HepG2 (cell line): ENCODE measurements at regions not wholly inside any gene's neighbourhood (a gene's known extent, or its start where the extent isn't known, plus 50 kb on each side); places are given as distances from the start of the nearest gene placed in this dataset.

Experiments used
- ATAC-seq: fragments of 200-7000 bp; cut with Tn5 transposase; 3 replicates; pipeline ENCODE4 v1.9.1; 2020; ENCODE audit warnings: mild to moderate bottlenecking, moderate library complexity
- BruUV-seq: library from RNA; stranded (reverse); fragments of 400-500 nt; replicated peaks from 2 replicates; lab custom pipeline; 2021; lab: Mats Ljungman, UMichigan
- CTCF ChIA-PET: fragments of 300-600 bp; formaldehyde crosslinking; extraction: SDS; loops from one replicate; lab custom pipeline; 2021; ENCODE audit warnings: low total read pairs, inconsistent platforms, low intra/inter-chr PET ratio; lab: Yijun Ruan, JAX
- POLR2A ChIA-PET: fragments of 350-600 bp; sonication (Branson Sonifier 250); formaldehyde crosslinking; loops from one replicate; lab custom pipeline; 2020; ENCODE audit warnings: antibody characterized with exemption, inconsistent platforms; lab: Yijun Ruan, JAX
- DNase-seq: peaks from one replicate; pipeline ENCODE4 v3.0.0-alpha.2; 2015; ENCODE audit warnings: low spot score
- FAIRE-seq: peaks from 3 replicates; lab custom pipeline; 2011; peaks lifted over from hg19 to GRCh38; lab: Jason Lieb, UNC
- H2AFZ ChIP-seq: one replicate; pipeline ENCODE4 v1.6.1; 2011; ENCODE audit warnings: low read length, inconsistent platforms
- H3K27ac ChIP-seq: fragments of 300-600 bp; 3 replicates; pipeline ENCODE4 v1.8.0; 2011; ENCODE audit warnings: mixed run types, mild to moderate bottlenecking, mixed read lengths, low read length, inconsistent platforms; ENCODE audit not compliant: insufficient read depth; ENCODE audit errors: extremely low read length
- H3K27me3 ChIP-seq, 2 experiments: fragments of 200-600 bp in 1 of 2; 2 replicates in 1 of 2; 3 replicates in 1 of 2; pipeline versions ENCODE4 v1.6.0 to v1.8.0; 2011; ENCODE audit warnings: low read length in 2 of 2, mild to moderate bottlenecking in 2 of 2, moderate library complexity in 2 of 2, inconsistent platforms in 1 of 2; ENCODE audit not compliant: insufficient read depth in 2 of 2, control insufficient read depth in 1 of 2
- H3K36me3 ChIP-seq, 2 experiments: fragments of 200-600 bp in 1 of 2; replicated peaks in 1 of 2; 2 replicates in 1 of 2; 3 replicates in 1 of 2; pipeline versions ENCODE4 v1.5.1 to v1.8.0; 2011; ENCODE audit warnings: low read length in 2 of 2, inconsistent platforms in 1 of 2; ENCODE audit not compliant: insufficient read depth in 2 of 2, control insufficient read depth in 1 of 2
- H3K4me1 ChIP-seq: 2 replicates; pipeline ENCODE4 v1.5.1; 2012; ENCODE audit warnings: low read length, inconsistent platforms; ENCODE audit not compliant: insufficient read depth
- H3K4me2 ChIP-seq: 2 replicates; pipeline ENCODE4 v1.6.0; 2011; ENCODE audit warnings: low read depth, low read length, inconsistent platforms
- H3K4me3 ChIP-seq, 3 experiments: fragments of 200-600 bp in 1 of 3; sonication (generic), shearing (Covaris generic) in 1 of 3; replicated peaks in 1 of 3; 2 replicates each; pipeline ENCODE4 v1.5.1; 2011 to 2016; ENCODE audit warnings: low read length in 3 of 3, inconsistent platforms in 2 of 3, low read depth in 2 of 3, mild to moderate bottlenecking in 2 of 3, control low read depth in 1 of 3, mixed read lengths in 1 of 3; ENCODE audit not compliant: insufficient read depth in 1 of 3
- H3K79me2 ChIP-seq: one replicate; pipeline ENCODE4 v1.6.1; 2011; ENCODE audit warnings: low read length, inconsistent platforms; ENCODE audit not compliant: insufficient read depth
- H3K9ac ChIP-seq: 2 replicates; pipeline ENCODE4 v1.6.0; 2011; ENCODE audit warnings: mild to moderate bottlenecking, low read depth, low read length, inconsistent platforms; ENCODE audit not compliant: insufficient read depth
- H3K9me3 ChIP-seq: 2 replicates; pipeline ENCODE4 v1.5.1; 2012; ENCODE audit warnings: mild to moderate bottlenecking, low read length
- H4K20me1 ChIP-seq: 2 replicates; pipeline ENCODE4 v1.6.0; 2011; ENCODE audit warnings: inconsistent platforms, mild to moderate bottlenecking, low read length, moderate library complexity; ENCODE audit not compliant: insufficient read depth
- GABPA ChIP-seq, 2 experiments: IDR thresholded peaks; 2 replicates each; pipeline ENCODE4 v1.6.1; 2011 to 2016; ENCODE audit warnings: low read depth in 2 of 2, low read length in 1 of 2, missing biosample characterization in 1 of 2, missing genetic modification characterization in 1 of 2
- HBP1 ChIP-seq: IDR thresholded peaks from 2 replicates; pipeline ENCODE4 v1.6.1; 2016; ENCODE audit warnings: low read depth, control low read depth
- HMGA1 ChIP-seq: sonication (generic); formaldehyde crosslinking; conservative IDR thresholded peaks from 2 replicates; pipeline ENCODE4 v1.4.0; 2020; ENCODE audit warnings: missing genetic modification reagents
- HNRNPH1 ChIP-seq: fragments of 200-400 bp; formaldehyde crosslinking; optimal IDR thresholded peaks from 2 replicates; pipeline ENCODE3; 2017; ENCODE audit warnings: mild to moderate bottlenecking, low read depth, low read length
- KLF9 ChIP-seq: IDR thresholded peaks from 2 replicates; pipeline ENCODE4 v1.6.1; 2016; ENCODE audit warnings: low read depth
- MED8 ChIP-seq: sonication (generic); formaldehyde crosslinking; IDR thresholded peaks from 2 replicates; pipeline ENCODE4 v1.8.1; 2023; ENCODE audit warnings: mild to moderate bottlenecking, missing genetic modification reagents; ENCODE audit not compliant: insufficient replicate concordance
- PAF1 ChIP-seq: IDR thresholded peaks from 2 replicates; pipeline ENCODE4 v1.6.1; 2016; ENCODE audit warnings: missing genetic modification reagents, missing compliant biosample characterization
- RBAK ChIP-seq: sonication (generic); formaldehyde crosslinking; IDR thresholded peaks from 2 replicates; pipeline ENCODE4 v1.5.1; 2020; ENCODE audit warnings: mild to moderate bottlenecking, missing genetic modification reagents
- REPIN1 ChIP-seq: sonication (generic); formaldehyde crosslinking; IDR thresholded peaks from 2 replicates; pipeline ENCODE4 v1.8.0; 2022; ENCODE audit warnings: missing genetic modification reagents, low read depth, mild to moderate bottlenecking, borderline replicate concordance
- RFXANK ChIP-seq: IDR thresholded peaks from 2 replicates; pipeline ENCODE4 v1.6.1; 2016
- ZBTB44 ChIP-seq: sonication (generic); formaldehyde crosslinking; IDR thresholded peaks from 2 replicates; pipeline ENCODE4 v1.4.0; 2020; ENCODE audit warnings: missing genetic modification reagents
- ZNF282 ChIP-seq: fragments of 450-650 bp; IDR thresholded peaks from 2 replicates; pipeline ENCODE4 v1.6.1; 2018; ENCODE audit not compliant: partially characterized antibody
- ZNF337 ChIP-seq: sonication (generic); formaldehyde crosslinking; IDR thresholded peaks from 2 replicates; pipeline ENCODE4 v1.5.1; 2020; ENCODE audit warnings: missing genetic modification reagents, low read depth, mild to moderate bottlenecking, borderline replicate concordance
- ZNF547 ChIP-seq: sonication (generic); formaldehyde crosslinking; IDR thresholded peaks from 2 replicates; pipeline ENCODE4 v1.5.1; 2020; ENCODE audit warnings: mild to moderate bottlenecking, missing genetic modification reagents
- ZNF615 ChIP-seq: sonication (generic); formaldehyde crosslinking; IDR thresholded peaks from 2 replicates; pipeline ENCODE4 v1.5.0; 2020; ENCODE audit warnings: mild to moderate bottlenecking, missing genetic modification reagents, borderline replicate concordance
- ZNF839 ChIP-seq: sonication (generic); formaldehyde crosslinking; IDR thresholded peaks from 2 replicates; pipeline ENCODE4 v1.4.0; 2020; ENCODE audit warnings: missing genetic modification reagents, mild to moderate bottlenecking, borderline replicate concordance
- ZSCAN22 ChIP-seq: sonication (generic); formaldehyde crosslinking; IDR thresholded peaks from 2 replicates; pipeline ENCODE4 v1.4.0; 2020; ENCODE audit warnings: mild to moderate bottlenecking, missing genetic modification reagents
- WGBS: methylation state at CpG from one replicate; pipeline ENCODE4 v1.1.6; 2017; ENCODE audit warnings: low lambda C conversion rate; 5-methylcytosine and 5-hydroxymethylcytosine counted together
- in situ Hi-C: cut with HindIII; loops from 2 replicates; pipeline ENCODE4 v1.10.0; 2017; ENCODE audit warnings: low pct_unique_long_range_greater_than_20kb; ENCODE audit not compliant: extremely low pct_ligation_motif_present
- intact Hi-C: fragments of 100-400 bp; cut with micrococcal nuclease; formaldehyde crosslinking; loops from one replicate; pipeline ENCODE4 v1.10.0; 2022; ENCODE audit not compliant: unreplicated experiment

GRCh38 chr3:71964170-71964569 lies 179.2 kb upstream of the PROK2 start:
- intact Hi-C loops: no loop called here
- BruUV-seq: no TSS peak
- 60% methylated on average over 1 of the region's 1 CpG for WGBS
- FAIRE-seq (no peak), DNase-seq (no peak), ATAC-seq (no peak)
- H3K4me1 ChIP-seq: no peaks in the 10 kb centered on the region
- no peak overlapping the region for H3K27ac ChIP-seq
- no peak overlapping the region for H3K4me2 ChIP-seq
- TF ChIP-seq HNRNPH1 (no peak), KLF9 (no peak), ZNF615 (CRISPR knock-in tag) (no peak), ZNF282 (no peak), GABPA (IDR thresholded peaks at IDR 0.05; ENCODE audit: low read depth, low read length) (no peak), GABPA (CRISPR knock-in tag; IDR thresholded peaks at IDR 0.05; ENCODE audit: low read depth) (no peak), REPIN1 (CRISPR knock-in tag) (no peak), PAF1 (CRISPR knock-in tag) (no peak), RFXANK (no peak), ZNF547 (CRISPR knock-in tag) (no peak), MED8 (CRISPR knock-in tag) (no peak), ZSCAN22 (CRISPR knock-in tag) (no peak), HBP1 (CRISPR knock-in tag) (no peak), HMGA1 (no peak), RBAK (CRISPR knock-in tag) (no peak), ZNF839 (no peak), ZNF337 (CRISPR knock-in tag) (no peak), ZBTB44 (CRISPR knock-in tag) (no peak)
- no peaks in the 10 kb centered on the region for H3K79me2 ChIP-seq
- no peaks in the 10 kb centered on the region for H3K9me3 ChIP-seq
- H2AFZ ChIP-seq: no peak overlapping the region
- peaks cover 0 to 4% of the 10 kb centered on the region in 2 experiments; a peak in 1 of 5 replicates for H3K27me3 ChIP-seq
- in situ Hi-C loops: loop anchor here (25.0 kb wide), 1 partner anchor 848 kb away; no protein-coding TSS in a partner anchor
- ChIA-PET CTCF (no interaction called here), POLR2A (no interaction called here)
- H3K4me3 ChIP-seq: no peak overlapping the region
- H4K20me1 ChIP-seq: no peaks in the 10 kb centered on the region
- no peaks in the 10 kb centered on the region for H3K36me3 ChIP-seq
- no peak overlapping the region for H3K9ac ChIP-seq
